ENCODE measurements at regions not wholly inside any gene's neighbourhood (a gene's known extent, or its start where the extent isn't known, plus 50 kb on each side); places are given as distances from the start of the nearest gene placed in this dataset.

DNA sequence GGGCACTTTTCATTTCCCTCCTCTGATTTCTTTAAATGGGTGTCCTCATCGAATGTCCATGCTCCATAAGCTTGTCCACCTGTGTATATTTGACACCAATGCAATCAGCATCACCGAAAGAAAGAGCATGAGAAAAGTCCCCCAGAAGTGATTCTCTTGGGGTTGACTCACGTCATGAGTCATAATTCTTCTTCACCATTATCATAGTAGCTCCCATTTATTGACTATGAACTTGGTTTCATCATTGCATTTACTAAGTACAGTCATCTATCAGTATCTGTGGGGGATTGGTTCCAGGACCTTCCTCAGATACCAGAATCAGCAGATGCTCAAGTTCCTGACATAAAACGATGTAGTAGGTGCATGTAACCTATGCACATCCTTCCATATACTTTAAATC lies 372.5 kb upstream of the CFAP20DC start:
- H3K9ac ChIP-seq, result no peak overlapping the region
- H4K20me1 ChIP-seq, result no peaks in the 10 kb centered on the region
- no peak overlapping the region for H3K4me2 ChIP-seq
- TF ChIP-seq Cebpa-rat (IDR thresholded peaks at IDR 0.05), result no peak
- peaks cover 37 to 52% (median 41%) of the 10 kb centered on the region in 10 experiments for H3K4me1 ChIP-seq
- H3K27ac ChIP-seq, result no peak overlapping the region
- H3K9me3 ChIP-seq (replicated peaks in 1 of 11), result peaks cover 0 to 10% (median 4%) of the 10 kb centered on the region in 11 experiments; a peak in 5 of 22 replicates
- H3K27me3 ChIP-seq, result no peaks in the 10 kb centered on the region
- H3K36me3 ChIP-seq, result no peaks in the 10 kb centered on the region
- no peak overlapping the region for H3K4me3 ChIP-seq

DNA sequence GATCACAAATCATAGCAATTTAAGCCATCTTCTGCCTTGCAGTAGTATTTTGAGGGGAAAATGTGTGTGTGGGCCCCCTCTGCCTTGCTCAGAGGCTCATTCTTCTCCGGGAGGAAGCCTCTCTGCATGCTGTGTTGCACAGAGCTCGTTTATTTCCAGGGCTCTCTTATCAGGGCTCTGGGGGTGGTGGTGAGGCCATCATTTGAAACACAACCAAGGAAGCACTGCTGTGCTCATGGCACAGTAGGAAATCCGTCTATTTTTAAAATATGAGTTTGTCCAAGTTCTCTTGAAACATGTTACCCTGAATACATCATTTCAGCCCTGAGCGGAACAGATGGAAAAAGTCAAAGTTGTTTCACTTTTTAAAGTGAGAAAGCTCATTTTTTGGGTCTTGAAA lies 369.0 kb upstream of the CFAP20DC start:
- no peak for TF ChIP-seq Cebpa-rat (IDR thresholded peaks at IDR 0.05)

DNA sequence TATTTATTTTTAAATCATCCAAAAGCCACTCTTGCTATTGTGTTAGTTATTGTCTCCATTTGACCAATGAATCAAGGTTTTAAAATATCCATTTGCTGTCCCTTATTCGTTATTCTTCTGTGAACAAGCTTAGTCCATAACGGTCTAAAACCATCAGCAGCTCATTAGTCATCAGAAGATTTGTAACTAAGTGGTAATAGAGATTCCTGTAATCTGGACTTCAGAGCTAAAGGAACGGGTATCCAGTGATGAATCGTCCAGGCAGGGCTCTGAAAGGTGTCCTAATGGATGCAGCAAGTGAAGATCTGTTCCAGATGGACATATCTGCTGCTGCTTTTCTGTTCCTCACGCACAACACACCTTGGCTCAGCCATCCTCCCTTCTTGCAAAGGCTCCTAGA lies 362.7 kb upstream of the CFAP20DC start:
- Histone ChIP-seq H3K4me1 (no peaks in the 10 kb centered on the region), H3K9me3 (replicated peaks in 1 of 11) (0 out of 22 replicates have a peak, but pooled peaks cover 0 to 5% (median 0%) of the 10 kb centered on the region in 11 experiments), H4K20me1 (no peaks in the 10 kb centered on the region), H3K27me3 (no peaks in the 10 kb centered on the region), H3K4me2 (no peak overlapping the region), H3K4me3 (no peak overlapping the region), H3K27ac (no peak overlapping the region), H3K36me3 (no peaks in the 10 kb centered on the region), H3K9ac (no peak overlapping the region)
- no peak for TF ChIP-seq Cebpa-rat (IDR thresholded peaks at IDR 0.05)

More for the DNA sequence above, 369.0 kb upstream of the CFAP20DC start:
- Histone ChIP-seq H3K27me3 (no peaks in the 10 kb centered on the region), H3K27ac (no peak overlapping the region), H4K20me1 (no peaks in the 10 kb centered on the region), H3K9ac (no peak overlapping the region), H3K4me1 (peaks cover 2 to 17% (median 6%) of the 10 kb centered on the region in 10 experiments; a peak in 19 of 20 replicates), H3K4me3 (no peak overlapping the region), H3K9me3 (replicated peaks in 1 of 11) (peaks cover 0 to 10% (median 4%) of the 10 kb centered on the region in 11 experiments; a peak in 5 of 22 replicates), H3K4me2 (peak overlapping the region in 5 of 11 experiments; percentile 5 to 32 (median 15); a peak in 4 of 22 replicates), H3K36me3 (no peaks in the 10 kb centered on the region)

DNA sequence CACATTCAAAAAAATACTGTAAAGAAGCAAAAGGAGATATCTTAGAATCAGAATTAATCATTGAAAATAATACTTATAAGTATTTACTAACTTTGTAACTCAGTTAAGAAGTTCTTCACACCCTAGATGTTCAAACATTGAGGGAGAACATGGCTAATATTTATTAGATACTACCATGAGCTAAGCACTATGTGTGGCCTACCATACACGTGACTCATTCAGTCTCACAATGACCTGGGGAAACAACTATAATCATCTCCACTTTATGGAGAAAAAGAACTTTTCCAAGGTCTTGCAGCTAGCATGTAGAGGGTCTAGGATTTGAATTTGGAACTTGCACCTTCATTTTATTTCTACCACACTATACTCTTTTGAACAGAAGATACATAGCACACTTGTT lies 361.9 kb upstream of the CFAP20DC start:
- Histone ChIP-seq H3K9ac (no peak overlapping the region), H3K4me1 (no peaks in the 10 kb centered on the region)
- no peak for TF ChIP-seq Cebpa-rat (IDR thresholded peaks at IDR 0.05)

DNA sequence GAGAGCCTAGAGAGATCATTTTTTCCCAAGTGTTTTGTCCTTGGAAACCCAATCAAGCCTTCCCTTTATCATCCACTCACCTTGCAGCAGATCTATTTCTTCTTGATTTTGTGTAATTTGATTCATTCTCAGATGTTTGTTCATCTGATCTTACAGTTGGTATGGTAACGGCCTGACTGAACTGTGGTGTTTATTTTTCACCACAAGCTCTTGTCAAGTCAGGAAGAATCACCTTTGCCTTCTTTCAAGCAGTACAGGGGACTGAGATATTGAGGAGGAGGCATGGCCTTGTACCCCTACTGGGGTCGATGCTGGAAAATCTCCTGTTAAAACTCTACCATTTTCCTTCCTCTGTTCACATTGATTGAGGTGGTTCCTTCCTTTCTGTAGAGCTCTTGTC lies 361.4 kb upstream of the CFAP20DC start:
- 0 out of 22 replicates have a peak, but pooled peaks cover 0 to 5% (median 0%) of the 10 kb centered on the region in 11 experiments for H3K9me3 ChIP-seq (replicated peaks in 1 of 11)
- no peaks in the 10 kb centered on the region for H3K36me3 ChIP-seq
- H3K4me2 ChIP-seq, result no peak overlapping the region
- no peak overlapping the region for H3K9ac ChIP-seq
- H3K27ac ChIP-seq, result no peak overlapping the region
- no peaks in the 10 kb centered on the region for H3K27me3 ChIP-seq
- H4K20me1 ChIP-seq, result no peaks in the 10 kb centered on the region
- no peak overlapping the region for H3K4me3 ChIP-seq
- no peaks in the 10 kb centered on the region for H3K4me1 ChIP-seq
- no peak for TF ChIP-seq Cebpa-rat (IDR thresholded peaks at IDR 0.05)

More for the DNA sequence above, 361.9 kb upstream of the CFAP20DC start:
- Histone ChIP-seq H3K4me3 (no peak overlapping the region), H3K27ac (no peak overlapping the region), H3K9me3 (replicated peaks in 1 of 11) (0 out of 22 replicates have a peak, but pooled peaks cover 0 to 5% (median 0%) of the 10 kb centered on the region in 11 experiments), H4K20me1 (no peaks in the 10 kb centered on the region), H3K4me2 (no peak overlapping the region), H3K36me3 (no peaks in the 10 kb centered on the region), H3K27me3 (no peaks in the 10 kb centered on the region)

DNA sequence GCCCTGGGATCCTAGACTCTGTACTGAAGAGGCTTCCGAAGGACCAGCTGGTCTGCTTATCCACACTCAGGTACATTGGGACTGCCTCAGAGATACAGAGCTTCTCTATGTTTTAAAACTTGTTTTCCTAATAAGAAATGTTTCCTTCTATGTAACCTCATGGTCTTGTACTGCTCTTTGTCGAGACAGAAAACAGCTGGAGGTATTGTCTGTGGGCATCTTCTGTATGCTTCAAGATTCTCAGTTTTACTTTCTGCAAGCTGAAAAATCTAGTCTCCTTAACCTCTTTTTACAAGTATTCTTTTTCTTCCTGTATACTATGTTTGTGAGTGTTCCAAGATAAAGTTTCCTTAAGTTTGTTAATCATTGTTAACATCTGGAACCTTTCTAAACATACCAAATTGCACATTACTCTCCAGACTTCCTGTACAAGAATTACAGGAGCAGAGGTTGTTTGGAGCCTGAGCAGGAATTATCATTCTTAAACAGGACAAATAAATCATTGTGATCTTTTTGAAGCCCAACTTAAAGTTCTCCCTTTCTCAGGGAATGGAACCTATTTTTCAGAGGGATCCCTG lies 358.3 kb upstream of the CFAP20DC start:
- Histone ChIP-seq H3K4me1 (no peaks in the 10 kb centered on the region), H3K4me3 (no peak overlapping the region), H3K9ac (no peak overlapping the region), H3K27ac (no peak overlapping the region), H3K4me2 (no peak overlapping the region), H3K36me3 (no peaks in the 10 kb centered on the region), H3K9me3 (replicated peaks in 1 of 11) (0 out of 22 replicates have a peak, but pooled peaks cover 0 to 5% (median 0%) of the 10 kb centered on the region in 11 experiments), H3K27me3 (no peaks in the 10 kb centered on the region), H4K20me1 (no peaks in the 10 kb centered on the region)
- TF ChIP-seq Cebpa-rat (IDR thresholded peaks at IDR 0.05), result no peak

DNA sequence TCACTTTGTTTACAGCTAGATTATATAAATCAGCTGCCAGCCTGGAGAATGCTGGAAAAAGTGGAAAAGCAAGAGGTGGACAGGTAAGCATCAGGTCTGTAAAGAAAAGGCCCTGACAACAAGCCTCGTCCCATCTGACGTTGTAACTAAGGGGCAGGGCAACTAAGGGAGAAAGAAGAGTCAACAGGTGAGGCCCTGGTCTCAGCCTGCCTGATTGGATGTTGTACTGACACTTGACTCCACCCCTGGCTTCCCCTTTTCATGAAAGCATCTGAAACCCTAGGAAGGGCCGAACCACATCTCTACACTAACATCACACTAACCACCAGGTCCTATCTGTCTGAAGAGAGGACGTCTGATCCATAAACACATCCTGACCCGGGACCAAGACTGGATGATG lies 357.6 kb upstream of the CFAP20DC start:
- no peak overlapping the region for H3K9ac ChIP-seq
- no peak overlapping the region for H3K4me2 ChIP-seq
- H4K20me1 ChIP-seq, result no peaks in the 10 kb centered on the region
- 0 out of 22 replicates have a peak, but pooled peaks cover 0 to 5% (median 0%) of the 10 kb centered on the region in 11 experiments for H3K9me3 ChIP-seq (replicated peaks in 1 of 11)
- H3K27ac ChIP-seq, result no peak overlapping the region
- H3K4me1 ChIP-seq, result no peaks in the 10 kb centered on the region
- TF ChIP-seq Cebpa-rat (IDR thresholded peaks at IDR 0.05), result no peak
- no peak overlapping the region for H3K4me3 ChIP-seq
- H3K27me3 ChIP-seq, result no peaks in the 10 kb centered on the region
- H3K36me3 ChIP-seq, result no peaks in the 10 kb centered on the region

DNA sequence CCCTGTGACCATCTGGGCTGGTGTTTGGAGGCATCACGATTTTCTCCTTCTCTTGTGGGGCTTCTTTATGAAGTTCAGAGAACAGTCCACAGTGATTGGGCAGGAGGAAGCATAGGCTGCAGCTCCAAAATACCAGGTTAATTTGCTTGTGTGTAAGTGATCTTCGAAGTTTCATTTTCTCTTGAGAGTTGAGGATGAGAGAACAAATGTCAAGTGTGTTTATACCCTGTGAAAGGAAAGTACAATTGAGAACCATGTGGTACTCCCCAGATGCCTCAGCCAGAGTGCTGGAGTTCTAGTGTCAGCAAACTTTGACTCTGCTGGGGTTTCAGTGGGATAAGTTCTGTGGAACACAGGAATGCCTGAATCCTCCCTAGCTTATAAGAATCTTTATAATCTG lies 357.1 kb upstream of the CFAP20DC start:
- Histone ChIP-seq H4K20me1 (no peaks in the 10 kb centered on the region), H3K27me3 (no peaks in the 10 kb centered on the region), H3K9ac (no peak overlapping the region), H3K27ac (no peak overlapping the region), H3K4me1 (no peaks in the 10 kb centered on the region), H3K36me3 (no peaks in the 10 kb centered on the region), H3K9me3 (replicated peaks in 1 of 11) (0 out of 22 replicates have a peak, but pooled peaks cover 0 to 5% (median 0%) of the 10 kb centered on the region in 11 experiments), H3K4me3 (no peak overlapping the region), H3K4me2 (no peak overlapping the region)
- no peak for TF ChIP-seq Cebpa-rat (IDR thresholded peaks at IDR 0.05)

DNA sequence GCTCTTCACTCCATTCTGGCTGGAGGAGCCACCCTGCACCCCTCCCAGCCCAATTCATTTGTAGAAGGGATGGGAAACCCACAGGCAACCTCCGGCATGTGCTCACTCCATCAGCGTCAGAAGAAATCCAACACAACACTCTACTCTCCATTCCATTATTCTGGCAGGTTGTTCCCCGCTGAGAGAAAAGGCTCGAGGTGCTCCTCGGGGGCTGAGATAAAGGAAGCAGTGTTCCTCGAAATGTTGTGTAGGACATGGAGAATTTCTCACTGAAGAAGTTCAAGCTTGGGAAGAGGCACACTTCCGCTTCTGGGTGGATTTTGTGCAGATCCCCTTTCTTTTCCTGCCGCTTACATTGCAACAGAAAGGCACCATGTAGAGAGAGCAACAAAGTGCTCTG lies 355.0 kb upstream of the CFAP20DC start:
- H3K4me3 ChIP-seq, result no peak overlapping the region
- no peak overlapping the region for H3K27ac ChIP-seq
- no peaks in the 10 kb centered on the region for H4K20me1 ChIP-seq
- TF ChIP-seq Cebpa-rat (IDR thresholded peaks at IDR 0.05), result no peak
- no peaks in the 10 kb centered on the region for H3K4me1 ChIP-seq
- no peak overlapping the region for H3K4me2 ChIP-seq
- H3K36me3 ChIP-seq, result no peaks in the 10 kb centered on the region
- H3K27me3 ChIP-seq, result no peaks in the 10 kb centered on the region
- H3K9me3 ChIP-seq (replicated peaks in 1 of 11), result no peaks in the 10 kb centered on the region
- no peak overlapping the region for H3K9ac ChIP-seq

DNA sequence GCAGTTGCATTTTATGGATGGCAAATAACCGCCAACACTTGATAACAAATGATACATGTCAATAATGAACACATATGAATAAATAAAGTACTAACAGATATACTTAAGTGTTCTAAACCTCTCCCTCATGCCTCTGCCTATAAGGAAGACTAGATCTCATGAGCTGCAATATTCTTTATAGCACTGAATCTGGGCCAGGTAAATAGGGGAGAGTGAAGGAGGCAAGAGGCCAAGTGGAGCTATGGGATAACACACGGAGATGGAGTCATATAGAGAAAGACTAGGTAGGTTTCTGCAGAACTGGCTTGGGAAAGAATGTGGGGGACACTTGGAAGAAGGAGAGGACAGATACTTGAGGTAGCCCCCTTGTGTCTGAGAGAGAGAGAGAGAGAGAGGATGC lies 354.2 kb upstream of the CFAP20DC start:
- H3K4me1 ChIP-seq, result no peaks in the 10 kb centered on the region
- H3K4me3 ChIP-seq, result no peak overlapping the region
- no peaks in the 10 kb centered on the region for H3K27me3 ChIP-seq
- TF ChIP-seq Cebpa-rat (IDR thresholded peaks at IDR 0.05), result no peak
- no peaks in the 10 kb centered on the region for H3K36me3 ChIP-seq
- H3K27ac ChIP-seq, result no peak overlapping the region
- H3K9me3 ChIP-seq (replicated peaks in 1 of 11), result no peaks in the 10 kb centered on the region
- H4K20me1 ChIP-seq, result no peaks in the 10 kb centered on the region
- H3K9ac ChIP-seq, result no peak overlapping the region
- H3K4me2 ChIP-seq, result no peak overlapping the region
